ENCODE measurements at regions not wholly inside any gene's neighbourhood (a gene's known extent, or its start where the extent isn't known, plus 50 kb on each side); places are given as distances from the start of the nearest gene placed in this dataset.
"Not testable (repeated sequence)": the region's sequence is repeated elsewhere in the genome, so short reads cannot be mapped to it uniquely, and the experiment has no call there.

- intact Hi-C loops (cut with DNase I) = no loop called here
- no peaks in the 10 kb centered on the region for H3K9me3 ChIP-seq
- H3K36me3 ChIP-seq = no peaks in the 10 kb centered on the region
- no peak for ATAC-seq
- TF ChIP-seq CTCF (IDR thresholded peaks at IDR 0.05) = no peak
- H3K27me3 ChIP-seq = no peaks in the 10 kb centered on the region
- DNase-seq = no peak
- H3K27ac ChIP-seq = no peak overlapping the region
- no peak overlapping the region for H3K4me3 ChIP-seq
- no peaks in the 10 kb centered on the region for H3K4me1 ChIP-seq
Observed at GRCh38 chr5:127170918-127171600, 97.8 kb upstream of the C5orf63 start.

- Histone ChIP-seq H3K27me3 (no peaks in the 10 kb centered on the region), H3K4me1 (no peaks in the 10 kb centered on the region), H3K9me3 (no peaks in the 10 kb centered on the region), H3K27ac (no peak overlapping the region), H3K36me3 (no peaks in the 10 kb centered on the region), H3K4me3 (no peak overlapping the region)
- DNase-seq = no peak
- no peak for ATAC-seq
- intact Hi-C loops (cut with DNase I) = no loop called here
- TF ChIP-seq CTCF (IDR thresholded peaks at IDR 0.05) = no peak
Observed at GRCh38 chr5:127176769-127177168, 103.5 kb upstream of the C5orf63 start.

- H3K9me3 ChIP-seq; H3K4me1 ChIP-seq; intact Hi-C loops (cut with DNase I); ATAC-seq; H3K4me3 ChIP-seq; H3K36me3 ChIP-seq; DNase-seq; H3K27ac ChIP-seq; H3K27me3 ChIP-seq: not testable (repeated sequence)
Observed at GRCh38 chr5:127182631-127183030, 108.0 kb upstream of the MEGF10 start.

GRCh38 chr5:127183332-127183731, 107.3 kb upstream of the MEGF10 start:
- DNase-seq = no peak
- no peak for TF ChIP-seq CTCF (IDR thresholded peaks at IDR 0.05)

GRCh38 chr5:127184851-127185250, 105.7 kb upstream of the MEGF10 start:
- Histone ChIP-seq H3K4me3 (no peak overlapping the region), H3K27ac (no peak overlapping the region), H3K4me1 (no peaks in the 10 kb centered on the region), H3K9me3 (no peaks in the 10 kb centered on the region), H3K36me3 (no peaks in the 10 kb centered on the region), H3K27me3 (no peaks in the 10 kb centered on the region)
- intact Hi-C loops (cut with DNase I) = no loop called here
- no peak for ATAC-seq
- TF ChIP-seq CTCF (IDR thresholded peaks at IDR 0.05) = no peak
- DNase-seq = no peak

More at GRCh38 chr5:127183332-127183731, 107.3 kb upstream of the MEGF10 start:
- intact Hi-C loops (cut with DNase I) = no loop called here
- Histone ChIP-seq H3K36me3 (no peaks in the 10 kb centered on the region), H3K27me3 (no peaks in the 10 kb centered on the region), H3K4me1 (no peaks in the 10 kb centered on the region), H3K4me3 (no peak overlapping the region), H3K9me3 (no peaks in the 10 kb centered on the region), H3K27ac (no peak overlapping the region)
- ATAC-seq = no peak

GRCh38 chr5:127186657-127187056, 103.9 kb upstream of the MEGF10 start:
- TF ChIP-seq CTCF (IDR thresholded peaks at IDR 0.05) = no peak
- Histone ChIP-seq H3K9me3 (no peaks in the 10 kb centered on the region), H3K27ac (no peak overlapping the region), H3K27me3 (no peaks in the 10 kb centered on the region), H3K4me1 (no peaks in the 10 kb centered on the region), H3K36me3 (no peaks in the 10 kb centered on the region), H3K4me3 (no peak overlapping the region)
- ATAC-seq (no peak), DNase-seq (no peak)
- intact Hi-C loops (cut with DNase I) = no loop called here

Data from upper lobe of right lung (tissue), 1 donor.